ENCODE measurements at regions not wholly inside any gene's neighbourhood (a gene's known extent, or its start where the extent isn't known, plus 50 kb on each side); places are given as distances from the start of the nearest gene placed in this dataset.

DNA sequence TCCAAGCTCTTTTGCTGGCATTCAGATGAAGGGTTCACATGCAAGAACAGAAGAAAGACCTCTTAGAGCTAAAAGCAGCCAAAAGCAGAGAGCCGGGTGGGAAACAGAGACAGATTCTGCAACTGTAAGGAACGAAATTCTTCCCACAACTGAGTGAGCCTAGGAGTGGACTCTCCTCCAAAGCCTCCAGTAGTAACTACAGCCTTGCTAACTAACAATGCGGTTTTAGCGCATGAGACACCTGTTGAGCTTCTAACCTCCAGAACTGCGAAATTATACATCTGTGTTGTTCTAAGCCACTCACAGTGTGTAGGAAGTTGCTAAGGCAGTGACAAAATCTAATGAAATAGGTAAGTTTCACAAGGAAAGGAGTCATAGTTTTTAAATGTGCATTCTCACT is 98.1 kb upstream of the SLITRK1 start:
- DNase-seq, result no peak

DNA sequence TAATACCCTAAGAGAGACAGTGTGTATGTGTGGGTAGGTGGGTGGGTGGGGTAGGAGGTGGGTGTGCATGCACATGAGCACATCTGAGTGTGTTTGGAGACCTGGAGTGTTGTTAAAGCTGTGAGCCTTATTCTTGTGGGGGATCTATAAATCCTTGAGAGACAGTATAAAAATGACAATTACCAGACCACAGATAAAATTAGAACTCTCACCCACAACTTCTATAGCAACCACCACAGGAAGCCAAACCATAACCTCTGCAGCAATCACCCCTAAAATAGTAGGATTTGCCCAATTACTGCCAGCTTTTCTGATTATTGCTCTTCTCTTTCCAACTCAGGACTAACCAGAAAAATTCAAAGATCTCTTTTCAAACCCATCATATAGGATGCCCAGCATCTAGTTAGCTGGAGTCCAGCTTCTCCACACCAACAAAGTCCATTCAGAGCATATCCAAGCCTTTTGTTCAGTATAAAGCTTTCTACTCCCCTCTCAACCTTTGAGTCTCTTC is 93.4 kb upstream of the SLITRK1 start:
- DNase-seq, result no peak

GRCh38 chr13:83958531-83958930 is 76.3 kb upstream of the SLITRK1 start:
- DNase-seq, result no peak

- DNase-seq, result no peak
Measured at GRCh38 chr13:83955011-83955410, 72.7 kb upstream of the SLITRK1 start.

GRCh38 chr13:83953916-83954315 is 71.6 kb upstream of the SLITRK1 start:
- no peak for DNase-seq

GRCh38 chr13:83950293-83950692 is 68.0 kb upstream of the SLITRK1 start:
- DNase-seq, result no peak

DNA sequence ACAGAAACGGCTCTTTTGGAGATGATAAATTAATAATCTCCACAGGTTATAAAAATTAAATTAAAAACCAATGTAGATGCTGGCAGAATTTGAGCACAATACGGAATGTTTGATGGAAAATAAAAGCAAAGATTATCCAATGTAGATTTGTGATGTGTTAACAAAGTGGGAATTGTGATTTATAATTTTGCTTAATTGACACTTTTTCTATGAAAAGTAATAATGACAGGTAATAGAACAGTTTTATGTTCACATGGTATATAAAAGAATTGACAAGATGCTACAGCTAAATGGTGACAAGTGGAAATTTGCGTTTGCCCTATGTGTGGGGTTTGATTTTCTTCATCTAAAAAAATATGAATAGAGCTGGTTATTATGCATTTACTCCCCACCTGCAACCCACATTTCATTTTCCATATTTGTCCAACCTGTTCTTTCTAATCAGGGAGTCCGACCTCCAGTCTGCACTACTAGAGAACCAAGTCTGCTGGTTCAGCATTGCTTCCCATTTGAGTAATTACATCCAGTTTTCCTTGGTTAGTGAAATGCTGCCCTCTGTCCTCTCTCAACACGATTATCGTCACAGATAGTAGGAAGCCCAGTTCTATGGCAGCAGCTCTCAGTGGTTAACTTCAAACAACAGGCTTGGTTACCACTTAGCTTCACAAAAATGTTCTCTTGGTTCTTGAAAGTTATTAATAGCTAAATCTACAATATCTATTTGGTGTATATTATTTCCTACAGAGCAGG is 61.4 kb upstream of the SLITRK1 start:
- no peak for DNase-seq

DNA sequence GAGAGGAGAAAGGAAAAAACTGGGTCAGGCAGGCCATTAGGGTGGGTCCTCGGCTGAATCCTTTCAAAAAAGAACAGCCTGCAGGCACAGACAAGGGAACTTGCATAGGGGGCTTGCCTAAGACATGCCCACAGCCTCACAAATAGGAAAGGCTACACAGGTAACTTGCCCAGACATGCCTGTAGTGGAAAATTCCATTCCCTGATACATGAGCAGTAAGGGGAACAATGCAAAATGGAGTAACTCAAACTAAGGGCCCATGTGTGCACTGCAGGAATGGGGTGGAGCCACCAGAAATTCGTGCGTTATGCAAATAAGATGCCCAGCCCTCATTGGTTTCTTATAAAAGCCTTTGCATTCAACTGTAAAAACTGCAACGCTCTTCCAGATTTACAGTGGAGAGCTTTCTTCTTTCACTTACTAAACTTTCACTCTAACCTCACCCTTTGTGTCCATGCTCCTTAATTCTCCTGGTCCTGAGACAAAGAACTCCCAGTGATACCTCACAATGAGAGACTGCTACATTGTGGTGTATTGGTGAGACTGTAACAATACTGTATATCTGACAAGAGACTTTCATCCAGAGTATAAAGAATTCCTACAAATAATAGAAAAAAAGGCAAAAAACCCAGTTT is 59.5 kb upstream of the SLITRK1 start:
- DNase-seq, result no peak

- DNase-seq, result no peak
Measured at GRCh38 chr13:83940742-83941141, 58.5 kb upstream of the SLITRK1 start.

GRCh38 chr13:83937579-83937978 is 55.3 kb upstream of the SLITRK1 start:
- no peak for DNase-seq

GRCh38 chr13:83935566-83935965 is 53.3 kb upstream of the SLITRK1 start:
- DNase-seq, result no peak
